HG03045 (cell line): ENCODE measurements at regions not wholly inside any gene's neighbourhood (a gene's known extent, or its start where the extent isn't known, plus 50 kb on each side); places are given as distances from the start of the nearest gene placed in this dataset.

ENCODE experiments used
- ATAC-seq: cut with Tn5 transposase; IDR thresholded peaks from one replicate; pipeline ENCODE4 v1.9.1; 2021; ENCODE audit warnings: mild to moderate bottlenecking, moderate library complexity; ENCODE audit not compliant: unreplicated experiment

DNA sequence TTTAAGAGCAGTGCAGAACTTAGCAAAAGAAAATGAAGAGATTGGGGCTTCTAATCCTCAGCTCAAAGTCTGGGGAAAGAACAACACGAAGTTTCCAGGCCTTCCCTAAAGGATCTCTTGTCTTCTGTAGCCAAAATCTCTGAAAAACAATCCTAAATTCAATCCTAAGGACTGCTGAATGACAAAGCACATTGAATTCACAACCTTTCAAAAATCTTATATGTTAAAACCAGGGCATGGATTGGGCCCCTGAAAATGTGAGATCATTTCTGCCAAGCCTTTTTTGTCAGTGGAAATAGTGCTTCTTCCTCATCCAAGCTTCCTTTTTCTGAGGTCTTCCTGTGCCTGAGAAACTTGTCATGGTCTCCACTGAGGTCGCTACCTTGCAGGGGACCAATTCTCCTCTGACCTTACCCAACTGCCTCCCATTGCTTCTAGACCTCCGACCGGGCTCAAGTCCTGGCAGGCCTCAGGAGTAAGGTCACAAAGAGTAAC is 126.2 kb upstream of the ARID1B start:
- no peak for ATAC-seq

DNA sequence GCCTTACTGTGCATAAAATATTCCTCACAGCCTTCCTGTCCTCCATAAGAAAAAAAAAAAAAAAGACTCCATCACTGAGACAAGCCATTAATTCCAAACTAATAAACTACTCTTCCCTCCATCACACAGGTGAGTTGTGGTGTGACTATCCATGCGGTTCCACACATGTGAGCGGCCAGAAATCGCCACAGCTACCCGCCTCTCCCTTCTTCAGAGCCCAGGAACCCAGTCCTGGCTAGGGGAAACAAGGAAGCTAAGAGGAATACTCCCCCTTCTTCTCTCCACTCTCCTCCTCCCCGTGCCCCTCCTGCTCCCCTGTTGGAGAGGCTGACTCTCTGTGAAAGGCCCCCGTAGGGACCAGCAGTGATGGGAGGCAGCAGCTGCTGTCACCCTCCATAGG is 128.6 kb upstream of the ARID1B start:
- ATAC-seq: no peak

DNA sequence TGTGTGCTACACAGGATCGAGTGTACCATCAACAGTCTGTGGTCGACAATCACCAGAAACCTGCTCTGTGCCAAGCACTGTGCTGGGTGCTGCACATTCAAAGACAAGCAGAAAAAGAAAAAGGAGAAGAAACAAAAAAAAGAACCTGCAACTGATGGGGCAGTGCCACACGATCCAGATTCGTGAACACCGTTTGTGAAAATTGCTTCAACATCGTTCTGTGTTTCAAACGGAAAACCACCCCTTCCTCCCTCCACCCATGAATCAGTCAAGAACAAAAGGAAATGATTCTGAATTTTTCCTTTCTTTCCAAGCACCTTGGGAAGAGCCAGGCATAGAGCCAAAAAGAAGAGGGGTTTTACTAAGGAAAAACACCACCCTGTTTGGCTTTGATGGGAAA is 129.2 kb upstream of the ARID1B start:
- ATAC-seq: no peak

DNA sequence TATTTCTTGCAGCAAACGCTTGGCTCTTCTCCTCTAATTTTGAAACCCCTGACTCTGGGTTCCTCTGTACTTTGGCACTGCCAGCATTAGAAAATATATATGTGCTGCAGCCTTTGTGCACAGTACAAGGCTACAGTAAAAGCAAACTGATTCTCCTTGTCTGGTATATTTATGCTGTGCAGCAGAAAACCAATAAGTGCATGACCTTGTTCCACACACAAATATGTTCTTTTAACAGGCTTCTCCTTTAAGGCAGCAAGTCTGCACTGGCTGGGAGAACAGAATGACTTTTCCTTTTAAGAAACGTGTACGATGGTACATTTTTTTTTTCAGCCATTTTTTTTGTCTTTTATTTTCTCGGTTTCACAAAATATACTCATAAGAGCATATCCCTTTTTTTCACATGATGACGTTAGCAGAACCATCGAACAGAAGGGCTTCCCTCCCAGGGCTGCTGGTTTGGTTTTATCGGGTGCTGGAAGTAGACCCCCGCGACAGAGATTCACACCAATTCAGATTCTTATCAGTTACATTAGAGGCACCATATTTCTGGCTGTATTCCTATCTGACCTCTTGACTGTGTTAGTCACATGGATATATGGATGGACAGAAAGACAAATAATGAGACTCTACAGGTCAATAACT is 129.9 kb upstream of the ARID1B start:
- no peak for ATAC-seq

DNA sequence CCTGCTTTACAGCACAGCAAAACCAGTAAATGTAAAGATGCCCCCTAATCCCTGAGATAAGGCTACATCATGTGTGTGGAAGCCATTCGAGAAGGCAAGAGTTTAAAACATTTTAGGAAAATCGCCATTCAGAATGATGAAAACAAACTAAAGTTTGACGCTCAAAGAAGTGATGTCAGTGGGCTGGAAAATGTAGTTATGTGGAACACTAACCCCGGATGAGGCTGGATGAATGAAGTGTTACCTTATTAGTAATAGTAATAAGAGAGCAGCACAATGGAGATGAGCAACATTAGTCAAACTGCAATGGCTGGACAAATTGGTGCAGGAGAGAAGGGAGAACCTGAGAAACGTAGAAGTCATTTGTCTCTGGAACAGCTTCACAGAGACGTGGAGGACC is 130.7 kb upstream of the ARID1B start:
- ATAC-seq: no peak

DNA sequence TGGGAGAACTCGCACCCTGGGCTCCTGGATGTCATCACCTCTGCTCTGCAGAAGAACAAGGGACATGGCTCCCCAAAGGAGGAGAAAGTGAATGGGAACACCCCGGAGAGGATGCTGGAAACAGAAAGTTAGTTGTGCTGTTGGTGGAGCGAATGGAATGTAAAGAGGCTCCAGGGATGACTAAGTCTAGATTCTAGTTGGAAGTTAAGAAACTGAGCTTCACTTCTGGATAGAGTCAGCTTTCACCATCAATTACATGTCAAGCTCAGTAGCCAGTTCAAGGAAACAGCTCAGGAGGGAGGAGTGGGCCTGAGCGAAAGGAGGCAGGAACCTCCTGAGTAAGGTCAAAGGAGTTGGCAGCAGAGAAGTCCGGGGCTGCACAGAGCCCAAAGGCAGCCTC is 132.1 kb upstream of the ARID1B start:
- ATAC-seq: no peak

DNA sequence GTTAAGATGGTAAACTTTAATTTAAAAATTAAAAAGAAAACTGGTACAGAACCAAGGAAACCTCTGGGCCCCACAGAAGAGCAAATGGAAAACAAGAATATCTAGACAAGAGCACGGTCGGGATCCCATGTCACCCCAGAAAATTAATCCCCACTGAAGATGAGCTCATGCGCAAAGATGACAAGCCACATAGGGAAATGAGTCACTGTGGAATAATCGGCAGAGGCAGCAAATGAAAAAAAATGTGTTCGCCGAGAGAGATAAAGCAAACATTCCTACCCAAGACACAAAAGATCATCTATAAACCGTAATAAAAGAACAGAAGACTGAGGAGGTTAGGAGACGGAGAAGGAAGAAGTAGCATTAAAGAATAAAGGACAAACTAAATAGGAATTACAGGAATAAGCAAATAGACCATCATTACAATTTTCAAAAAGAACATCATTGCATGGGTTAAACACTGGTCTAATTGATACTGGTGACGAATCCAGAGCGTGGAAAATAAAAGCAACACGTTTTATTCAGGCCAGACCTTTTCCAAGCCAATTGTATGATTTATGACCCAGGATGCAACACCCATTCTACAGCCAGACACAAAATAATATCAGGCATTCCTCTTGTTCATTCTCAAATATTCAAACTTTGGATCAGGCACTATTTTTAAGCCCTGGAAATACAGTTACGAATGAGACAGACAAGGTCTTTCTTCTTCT is 138.0 kb upstream of the ARID1B start:
- no peak for ATAC-seq

DNA sequence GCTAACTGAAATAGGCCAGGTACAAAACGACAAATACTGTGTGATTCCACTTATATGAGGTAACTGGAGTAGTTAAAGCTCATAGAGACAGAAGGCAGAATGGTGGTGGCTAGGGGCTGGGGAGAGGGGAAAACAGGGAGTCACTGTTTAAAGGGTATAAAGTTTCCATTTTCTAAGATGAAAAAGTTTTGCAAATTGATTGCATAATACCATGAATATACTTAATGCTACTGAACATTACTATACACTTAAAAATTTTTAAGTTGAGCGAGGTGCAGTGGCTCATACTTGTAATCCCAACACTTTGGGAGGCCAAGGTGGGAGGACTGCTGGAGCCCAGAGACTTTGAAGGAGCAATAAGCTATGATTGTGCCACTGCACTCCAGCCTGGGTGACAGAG is 138.6 kb upstream of the ARID1B start:
- ATAC-seq: no peak

DNA sequence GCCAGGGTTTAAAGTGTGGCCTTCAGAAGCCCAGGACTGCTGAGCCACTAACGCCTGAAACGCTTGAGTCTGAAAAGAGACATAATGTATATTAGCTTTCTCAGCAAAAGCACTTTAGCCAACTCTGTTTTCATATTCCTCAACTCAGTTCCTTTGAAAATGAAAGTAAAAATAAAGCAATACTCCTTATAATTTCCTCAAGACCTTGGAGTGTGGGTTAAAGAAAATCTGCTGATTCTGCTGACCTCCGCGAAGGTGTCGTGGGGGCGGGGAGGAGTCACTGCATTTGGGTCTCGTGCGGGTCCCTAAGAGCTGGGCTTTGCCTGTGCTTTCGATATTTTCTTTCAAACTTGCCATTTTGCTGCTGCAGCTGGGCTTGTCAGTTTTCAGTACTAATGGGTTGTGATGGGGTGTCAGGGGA is 142.2 kb upstream of the ARID1B start:
- no peak for ATAC-seq

DNA sequence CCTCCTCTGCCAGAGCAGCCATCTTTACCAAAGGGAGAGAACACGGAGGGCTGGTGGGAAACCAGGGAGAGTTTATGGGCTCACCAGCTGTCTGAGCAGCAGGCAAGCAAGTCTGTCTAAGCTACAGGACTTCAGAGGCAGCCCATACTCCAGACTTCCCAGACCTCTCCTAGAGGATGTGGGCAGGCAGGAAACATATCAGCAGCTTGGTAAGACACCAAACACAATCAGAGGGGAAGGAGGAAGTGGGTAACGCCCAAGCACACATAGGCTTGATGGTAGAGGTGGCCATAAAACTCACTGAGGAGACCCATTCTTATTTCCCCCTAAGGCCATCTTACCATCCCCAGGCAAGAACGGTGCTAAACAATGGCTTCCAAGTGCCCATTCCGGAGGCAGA is 143.1 kb upstream of the ARID1B start:
- no peak for ATAC-seq

DNA sequence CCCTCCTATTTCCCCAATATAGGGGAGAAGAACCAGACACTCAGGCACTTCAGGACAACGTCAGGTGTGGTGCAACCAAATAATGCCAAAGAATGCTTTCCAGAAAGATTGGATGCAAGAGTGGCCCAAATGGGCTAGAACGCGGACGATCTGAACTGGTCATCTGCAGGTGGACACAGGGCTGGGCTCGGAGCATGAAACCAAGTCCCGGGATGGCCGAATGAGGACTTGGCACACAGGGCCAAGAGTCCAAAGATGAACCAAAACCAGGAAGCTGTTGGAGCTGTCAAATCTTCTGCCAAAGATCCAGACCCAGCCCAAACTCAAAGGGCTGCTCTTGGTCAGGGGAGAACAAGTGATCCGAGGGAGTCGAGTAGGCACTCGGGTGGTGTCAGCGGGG is 143.9 kb upstream of the ARID1B start:
- no peak for ATAC-seq

DNA sequence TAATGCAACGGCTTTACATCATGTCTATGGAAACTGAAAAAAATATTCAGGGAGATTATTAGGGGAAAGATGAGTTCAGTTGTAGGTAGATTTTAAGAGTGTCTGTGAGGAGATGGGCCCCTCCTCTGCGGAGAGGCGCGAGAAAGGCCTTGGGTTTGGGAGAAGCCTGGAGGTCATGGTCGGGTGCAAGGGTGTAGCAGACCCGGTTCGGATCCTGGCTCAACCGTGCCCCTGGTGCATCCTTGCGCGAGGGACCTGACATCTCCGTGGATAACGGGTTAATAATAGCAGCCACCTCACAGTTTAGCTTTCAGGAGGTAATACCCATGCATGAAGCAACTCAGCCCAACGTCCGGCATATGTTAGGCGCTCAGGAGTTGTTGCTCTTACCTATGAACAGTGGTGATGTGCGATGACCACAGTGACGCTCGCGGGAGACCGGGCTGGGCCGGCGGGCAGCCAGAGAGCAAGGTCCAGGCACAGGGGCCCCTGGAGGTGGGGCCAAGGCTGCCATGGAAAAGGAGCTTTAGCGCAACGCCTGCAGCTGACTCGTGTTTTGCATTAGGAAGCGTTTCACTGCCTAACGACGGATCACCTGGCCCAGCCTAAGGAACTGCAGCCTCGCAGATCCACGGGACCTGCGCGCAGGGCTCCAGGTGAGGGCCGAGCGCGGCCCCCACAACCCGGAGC is 146.4 kb upstream of the ARID1B start:
- ATAC-seq: no peak

DNA sequence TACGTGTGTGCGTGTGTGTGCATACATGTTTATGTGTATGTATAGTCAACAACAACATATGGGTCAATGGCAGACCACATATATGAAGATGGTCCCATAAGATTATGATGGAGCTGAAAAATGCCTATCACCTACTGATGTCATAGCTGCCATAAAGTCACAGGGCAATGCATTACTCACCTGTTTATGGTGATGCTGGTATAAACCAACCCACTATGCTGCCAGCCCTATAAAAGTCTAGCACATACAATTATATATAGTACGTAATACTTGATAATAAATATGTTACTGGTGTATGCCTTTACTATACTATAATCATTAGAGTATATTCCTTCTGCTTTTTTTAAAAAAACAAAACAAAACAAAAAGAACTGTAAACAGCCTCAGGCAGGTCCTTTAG is 148.4 kb upstream of the ARID1B start:
- no peak for ATAC-seq

DNA sequence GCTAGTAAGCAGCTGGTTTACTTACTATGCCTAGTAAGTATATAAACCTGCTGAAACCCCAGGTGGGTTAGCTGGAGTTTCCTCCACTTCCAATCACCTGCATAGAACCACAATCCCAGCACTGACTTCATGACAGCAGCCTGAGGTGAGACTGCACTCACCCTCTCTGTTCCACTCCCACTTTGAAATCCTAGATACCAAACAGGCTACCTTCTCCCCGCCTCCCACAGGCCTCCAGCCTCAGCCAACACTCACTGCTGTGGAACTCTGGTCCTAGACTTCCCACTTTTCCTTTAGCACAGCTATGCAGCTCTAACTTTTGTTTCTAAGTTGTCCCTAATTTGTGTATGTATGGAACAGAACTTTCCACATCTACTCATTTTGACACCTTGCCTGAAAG is 149.7 kb upstream of the ARID1B start:
- no peak for ATAC-seq

DNA sequence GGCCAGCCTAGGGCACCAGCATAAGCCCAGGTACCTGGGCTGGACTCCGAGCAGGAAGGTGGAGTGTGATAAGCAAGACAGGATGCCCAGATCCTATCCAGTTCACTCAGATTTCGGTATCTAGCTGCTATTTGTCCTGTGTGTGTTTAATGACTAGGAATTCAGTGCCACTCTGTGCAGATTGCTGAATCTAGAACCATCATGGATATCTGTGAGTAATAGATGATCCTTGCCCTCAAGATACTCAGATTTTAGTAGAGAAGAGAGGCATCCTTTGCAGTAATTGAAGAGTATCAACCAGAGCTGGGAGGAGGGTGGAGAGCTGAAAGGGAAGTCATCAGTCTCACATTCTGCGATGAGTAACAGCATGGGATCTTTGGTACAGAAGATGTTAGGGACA is 155.0 kb upstream of the ARID1B start:
- no peak for ATAC-seq

DNA sequence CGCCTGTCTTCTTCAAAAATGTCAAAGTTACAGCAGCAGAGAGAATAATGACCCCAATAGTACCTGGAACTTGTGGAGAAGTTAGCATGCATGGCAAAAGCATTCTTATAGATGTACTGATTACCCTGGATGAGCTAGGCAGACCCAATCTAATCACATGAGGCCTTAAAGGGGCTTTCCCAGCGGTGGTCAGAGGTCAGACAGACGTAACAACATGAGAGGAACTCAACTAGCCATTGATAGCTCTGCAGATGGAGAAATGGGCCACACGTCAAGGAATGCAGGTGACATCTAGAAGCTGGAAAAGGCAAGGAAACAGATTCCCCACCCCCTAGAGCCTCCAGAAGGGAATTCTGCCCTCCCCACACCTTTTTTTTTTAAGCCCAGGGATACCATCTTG is 156.8 kb upstream of the ARID1B start:
- ATAC-seq: no peak

DNA sequence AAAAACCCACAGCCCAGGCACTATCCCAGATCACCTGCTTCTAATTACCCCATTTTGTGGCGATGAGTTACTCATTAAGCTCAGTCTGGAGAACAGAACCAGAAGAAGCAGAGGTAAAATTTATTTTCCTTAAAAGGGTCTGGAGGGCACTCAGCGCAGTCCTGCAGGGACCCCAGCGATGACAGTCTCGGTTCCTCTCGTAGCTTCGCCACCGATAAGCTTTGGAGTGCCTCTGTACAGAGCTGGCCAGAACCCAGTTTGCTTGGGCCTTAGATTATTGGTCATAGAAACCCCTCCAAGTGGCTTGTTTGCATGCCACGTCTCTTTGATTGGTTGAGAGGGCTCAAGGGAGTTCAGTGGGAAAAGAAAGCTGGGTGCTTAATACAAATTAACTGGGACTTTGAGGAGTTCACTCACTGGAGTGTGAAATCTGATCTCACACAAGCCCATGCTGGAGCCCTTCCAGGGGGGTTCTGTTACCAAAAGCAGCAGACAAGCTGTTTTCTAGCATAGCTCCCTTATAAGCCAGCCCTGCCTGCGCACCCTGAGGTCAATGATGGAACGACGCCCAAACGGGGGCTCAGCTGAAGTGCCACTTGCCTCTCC is 158.5 kb upstream of the ARID1B start:
- ATAC-seq: no peak

DNA sequence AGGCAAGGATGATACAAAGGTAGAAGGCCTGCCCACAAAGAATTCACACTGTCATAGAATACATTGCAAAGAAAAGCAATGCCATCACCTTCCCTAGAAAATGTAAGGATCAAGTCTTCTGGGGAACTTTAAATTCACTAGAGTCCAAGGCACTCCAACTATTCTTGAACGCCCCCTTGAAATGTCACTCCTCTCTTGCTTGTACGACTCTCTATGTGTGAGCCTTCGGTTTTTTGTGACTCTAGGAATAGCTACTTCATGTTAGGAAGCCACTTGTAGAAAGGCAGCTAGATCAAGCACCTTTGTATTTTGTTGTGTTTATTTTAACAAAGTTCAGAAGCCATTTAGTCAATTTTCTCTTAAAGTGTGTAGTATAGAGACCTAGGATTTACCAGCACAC is 159.2 kb upstream of the ARID1B start:
- ATAC-seq: no peak

DNA sequence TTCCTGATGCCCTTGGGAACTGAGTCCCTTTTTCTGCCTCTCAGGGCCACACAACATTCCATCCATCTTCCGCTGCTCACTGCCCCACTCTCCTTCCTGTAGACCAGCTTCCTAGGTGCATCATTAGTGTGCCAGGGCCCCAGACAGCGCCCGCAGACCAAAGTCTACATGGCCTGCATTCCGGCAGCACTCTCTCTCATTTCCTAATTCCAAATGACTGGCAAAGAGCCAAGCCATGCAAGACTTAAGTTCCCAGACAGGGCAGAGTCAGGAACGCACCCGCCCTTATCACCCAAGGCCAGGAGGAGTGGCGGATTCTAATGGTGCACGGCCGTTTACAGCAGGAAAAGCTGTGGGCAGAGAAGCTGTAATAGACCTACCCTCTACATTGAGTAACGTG is 159.8 kb upstream of the ARID1B start:
- ATAC-seq: no peak

DNA sequence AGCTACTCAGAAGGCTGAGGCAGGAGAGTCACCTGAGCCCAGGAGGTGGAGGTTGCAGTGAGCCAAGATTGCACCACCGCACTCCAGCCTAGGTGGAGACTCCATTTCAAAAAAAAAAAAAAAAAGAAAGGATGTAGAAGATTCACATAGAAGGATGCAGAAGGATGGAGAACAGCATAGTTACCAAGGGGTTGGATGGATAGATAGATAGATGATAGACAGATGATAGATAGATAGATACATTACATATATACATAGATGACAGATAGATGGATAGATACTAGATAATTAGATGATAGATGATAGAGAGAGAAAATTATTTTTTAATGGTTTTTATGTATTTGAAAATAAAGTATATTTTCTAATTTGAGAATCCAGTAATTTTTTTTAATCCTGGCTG is 160.7 kb upstream of the ARID1B start:
- no peak for ATAC-seq

DNA sequence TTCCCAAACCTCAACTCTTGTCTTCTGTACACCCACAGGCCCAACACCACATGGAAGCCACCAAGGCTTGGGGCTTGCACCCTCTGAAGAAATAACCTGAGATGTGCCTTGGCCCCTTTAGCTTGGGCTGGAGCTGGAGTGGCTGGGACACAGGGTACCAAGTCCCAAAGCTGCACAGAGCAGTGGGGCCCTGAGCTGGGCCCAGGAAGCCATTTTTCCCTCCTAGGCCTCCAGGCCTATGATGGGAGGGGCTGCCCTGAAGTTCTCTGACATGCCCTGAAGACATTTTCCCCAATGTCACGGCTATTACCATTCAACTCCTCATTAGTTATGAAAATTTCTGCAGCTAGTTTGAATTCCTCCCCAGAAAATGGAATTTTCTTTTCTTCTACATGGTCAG is 163.2 kb upstream of the ARID1B start:
- no peak for ATAC-seq

DNA sequence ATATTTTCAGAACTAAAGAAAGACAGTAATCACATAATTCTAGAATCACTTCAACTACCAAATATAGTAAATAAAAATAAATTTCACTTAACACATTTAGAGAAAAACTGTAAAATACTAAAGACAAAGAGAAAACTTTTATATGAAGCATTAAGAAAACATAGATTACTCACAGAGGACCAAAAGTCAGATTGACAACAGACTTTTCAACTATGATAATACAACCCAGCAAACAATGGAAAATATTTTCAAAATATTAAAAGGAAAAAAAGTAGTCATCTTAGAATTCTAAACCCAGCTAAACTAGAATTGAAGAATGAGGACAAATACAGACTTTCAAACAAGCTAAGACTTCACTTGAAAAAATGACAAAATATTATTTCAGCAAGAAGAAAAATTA is 164.8 kb upstream of the ARID1B start:
- ATAC-seq: no peak
